ENCODE measurements at regions not wholly inside any gene's neighbourhood (a gene's known extent, or its start where the extent isn't known, plus 50 kb on each side); places are given as distances from the start of the nearest gene placed in this dataset.

DNA sequence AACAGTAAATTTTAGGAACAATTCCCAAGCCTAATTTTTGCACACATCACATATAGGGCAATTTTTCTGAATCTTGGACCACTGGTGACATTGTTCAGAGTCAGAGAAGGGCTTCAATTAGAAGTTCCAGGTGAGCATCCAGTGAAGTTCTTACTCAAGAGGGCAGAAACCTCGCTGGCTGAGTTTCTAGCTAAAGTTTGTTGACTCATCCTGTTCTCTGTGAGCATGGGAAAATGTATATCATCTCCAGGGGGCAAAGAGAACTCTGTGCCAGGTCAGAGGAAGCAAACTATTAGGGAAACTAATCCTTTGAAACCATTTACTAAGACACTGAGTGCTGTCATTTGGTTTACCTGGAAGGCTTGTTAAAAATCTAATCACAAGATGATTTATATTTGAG is 695.6 kb upstream of the IGFBP3 start:
- no peak for DNase-seq
- Mint-ChIP-seq H3K27ac (ENCODE audit: unreplicated experiment) (no peak overlapping the region), H3K27me3 (ENCODE audit: unreplicated experiment) (no peaks in the 10 kb centered on the region), H3K36me3 (ENCODE audit: insufficient read depth, unreplicated experiment) (no peaks in the 10 kb centered on the region), H3K4me1 (ENCODE audit: low read depth, unreplicated experiment) (no peaks in the 10 kb centered on the region), H3K4me3 (ENCODE audit: low read depth, unreplicated experiment) (no peak overlapping the region), H3K9me3 (ENCODE audit: low read depth, unreplicated experiment) (no peaks in the 10 kb centered on the region)
- CTCF ChIA-PET = no interaction called here
- TF ChIP-seq, protein P1, sequence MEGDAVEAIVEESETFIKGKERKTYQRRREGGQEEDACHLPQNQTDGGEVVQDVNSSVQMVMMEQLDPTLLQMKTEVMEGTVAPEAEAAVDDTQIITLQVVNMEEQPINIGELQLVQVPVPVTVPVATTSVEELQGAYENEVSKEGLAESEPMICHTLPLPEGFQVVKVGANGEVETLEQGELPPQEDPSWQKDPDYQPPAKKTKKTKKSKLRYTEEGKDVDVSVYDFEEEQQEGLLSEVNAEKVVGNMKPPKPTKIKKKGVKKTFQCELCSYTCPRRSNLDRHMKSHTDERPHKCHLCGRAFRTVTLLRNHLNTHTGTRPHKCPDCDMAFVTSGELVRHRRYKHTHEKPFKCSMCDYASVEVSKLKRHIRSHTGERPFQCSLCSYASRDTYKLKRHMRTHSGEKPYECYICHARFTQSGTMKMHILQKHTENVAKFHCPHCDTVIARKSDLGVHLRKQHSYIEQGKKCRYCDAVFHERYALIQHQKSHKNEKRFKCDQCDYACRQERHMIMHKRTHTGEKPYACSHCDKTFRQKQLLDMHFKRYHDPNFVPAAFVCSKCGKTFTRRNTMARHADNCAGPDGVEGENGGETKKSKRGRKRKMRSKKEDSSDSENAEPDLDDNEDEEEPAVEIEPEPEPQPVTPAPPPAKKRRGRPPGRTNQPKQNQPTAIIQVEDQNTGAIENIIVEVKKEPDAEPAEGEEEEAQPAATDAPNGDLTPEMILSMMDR (IDR thresholded peaks at IDR 0.05; ENCODE audit: unreplicated experiment) = no peak
- intact Hi-C loops (cut with micrococcal nuclease; ENCODE audit: unreplicated experiment) = no loop called here
- BruUV-seq (replicated peaks) = no TSS peak

- no peak for DNase-seq
- no peak overlapping the region for H3K27ac Mint-ChIP-seq (ENCODE audit: unreplicated experiment)
- H3K4me3 Mint-ChIP-seq (ENCODE audit: low read depth, unreplicated experiment) = no peak overlapping the region
- no peaks in the 10 kb centered on the region for H3K27me3 Mint-ChIP-seq (ENCODE audit: unreplicated experiment)
- intact Hi-C loops (cut with micrococcal nuclease; ENCODE audit: unreplicated experiment) = no loop called here
- H3K9me3 Mint-ChIP-seq (ENCODE audit: low read depth, unreplicated experiment) = no peaks in the 10 kb centered on the region
- TF ChIP-seq, protein P1 (IDR thresholded peaks at IDR 0.05; ENCODE audit: unreplicated experiment) = no peak
- CTCF ChIA-PET = no interaction called here
- H3K4me1 Mint-ChIP-seq (ENCODE audit: low read depth, unreplicated experiment) = no peaks in the 10 kb centered on the region
- BruUV-seq (replicated peaks) = no TSS peak
- no peaks in the 10 kb centered on the region for H3K36me3 Mint-ChIP-seq (ENCODE audit: insufficient read depth, unreplicated experiment)
Measured at GRCh38 chr7:46613551-46613950, 692.5 kb upstream of the IGFBP3 start.

DNA sequence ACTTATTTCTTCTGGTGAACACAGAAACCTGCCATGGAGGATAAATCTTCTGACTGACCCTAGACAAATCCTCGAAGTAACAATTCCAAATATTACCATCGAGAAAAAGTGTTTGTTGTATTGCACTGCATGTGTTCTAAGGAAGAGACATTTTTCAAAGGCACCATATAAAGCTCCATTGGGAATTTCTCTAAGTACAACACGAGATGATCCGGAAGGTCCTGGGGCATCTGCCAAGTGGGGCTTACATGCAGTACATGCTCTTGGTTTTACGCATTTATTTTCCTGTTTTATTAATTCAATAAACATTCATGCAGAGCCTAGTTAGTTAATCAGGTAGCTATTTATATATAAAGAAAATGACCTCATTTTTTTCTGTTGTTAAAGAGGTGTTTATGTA is 692.0 kb upstream of the IGFBP3 start:
- no peaks in the 10 kb centered on the region for H3K36me3 Mint-ChIP-seq (ENCODE audit: insufficient read depth, unreplicated experiment)
- H3K27me3 Mint-ChIP-seq (ENCODE audit: unreplicated experiment) = no peaks in the 10 kb centered on the region
- intact Hi-C loops (cut with micrococcal nuclease; ENCODE audit: unreplicated experiment) = no loop called here
- no peaks in the 10 kb centered on the region for H3K9me3 Mint-ChIP-seq (ENCODE audit: low read depth, unreplicated experiment)
- TF ChIP-seq, protein P1 (IDR thresholded peaks at IDR 0.05; ENCODE audit: unreplicated experiment) = no peak
- no TSS peak for BruUV-seq (replicated peaks)
- CTCF ChIA-PET = interaction anchor here (0.6 kb wide), 1 partner anchor 30 kb away, joined by 4 read pairs; no protein-coding TSS in a partner anchor
- no peak overlapping the region for H3K27ac Mint-ChIP-seq (ENCODE audit: unreplicated experiment)
- DNase-seq = no peak
- no peaks in the 10 kb centered on the region for H3K4me1 Mint-ChIP-seq (ENCODE audit: low read depth, unreplicated experiment)
- no peak overlapping the region for H3K4me3 Mint-ChIP-seq (ENCODE audit: low read depth, unreplicated experiment)

GRCh38 chr7:46611508-46611907 is 690.4 kb upstream of the IGFBP3 start:
- no peak overlapping the region for H3K27ac Mint-ChIP-seq (ENCODE audit: unreplicated experiment)

More at GRCh38 chr7:46611508-46611907, 690.4 kb upstream of the IGFBP3 start:
- no TSS peak for BruUV-seq (replicated peaks)
- Mint-ChIP-seq H3K9me3 (ENCODE audit: low read depth, unreplicated experiment) (no peaks in the 10 kb centered on the region), H3K36me3 (ENCODE audit: insufficient read depth, unreplicated experiment) (no peaks in the 10 kb centered on the region), H3K4me3 (ENCODE audit: low read depth, unreplicated experiment) (no peak overlapping the region), H3K27me3 (ENCODE audit: unreplicated experiment) (no peaks in the 10 kb centered on the region), H3K4me1 (ENCODE audit: low read depth, unreplicated experiment) (no peaks in the 10 kb centered on the region)
- CTCF ChIA-PET = no interaction called here
- DNase-seq = no peak
- intact Hi-C loops (cut with micrococcal nuclease; ENCODE audit: unreplicated experiment) = no loop called here
- TF ChIP-seq, protein P1 (IDR thresholded peaks at IDR 0.05; ENCODE audit: unreplicated experiment) = no peak

All from Calu3 (cell line).